ENCODE measurements at regions not wholly inside any gene's neighbourhood (a gene's known extent, or its start where the extent isn't known, plus 50 kb on each side); places are given as distances from the start of the nearest gene placed in this dataset.

DNA sequence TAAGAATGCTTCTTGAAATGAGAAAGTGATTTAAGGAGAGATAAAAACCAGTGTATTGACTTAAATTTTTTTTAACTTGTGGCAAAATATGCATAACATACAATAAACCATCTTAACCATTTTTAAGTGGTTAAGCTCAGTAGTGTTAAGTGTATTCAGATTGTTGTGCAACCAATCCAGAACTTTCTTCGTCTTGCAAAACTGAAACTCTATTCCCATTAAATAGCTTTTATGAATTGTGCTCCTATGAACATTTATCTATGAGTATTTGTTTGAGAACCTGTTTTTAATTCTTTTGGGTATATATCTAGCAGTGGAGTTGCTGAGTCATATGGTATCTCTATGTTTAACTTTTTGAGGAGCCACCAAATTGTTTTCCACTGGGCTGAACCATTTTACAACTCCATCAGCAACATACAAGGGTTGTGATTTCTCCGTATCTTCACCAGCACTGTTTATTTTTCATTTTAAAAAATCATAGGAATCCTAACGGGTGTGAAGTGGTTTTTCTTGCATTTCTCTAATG is 76.6 kb upstream of the ACTBL2 start:
- DNase-seq (ENCODE audit: low read depth): no peak

DNA sequence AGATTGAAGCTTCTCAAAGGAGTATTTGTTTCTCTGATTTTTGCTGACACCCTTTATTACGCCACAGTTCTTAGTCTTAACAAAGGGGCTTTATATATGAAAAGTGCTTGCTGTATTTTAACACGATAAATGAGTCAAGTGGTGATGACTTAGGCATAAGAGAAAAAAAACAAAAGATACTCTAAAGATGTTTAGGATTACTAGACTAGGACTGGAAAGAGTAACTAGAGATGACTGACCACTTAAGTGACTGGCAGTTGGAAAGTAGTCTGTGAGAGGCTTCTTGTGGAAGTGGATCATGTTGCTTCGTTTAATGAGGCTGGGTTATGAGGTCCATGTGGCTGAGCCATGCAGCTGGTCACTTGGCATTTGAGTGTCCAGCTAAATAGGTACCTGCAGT is 69.4 kb upstream of the ACTBL2 start:
- DNase-seq (ENCODE audit: low read depth): no peak

DNA sequence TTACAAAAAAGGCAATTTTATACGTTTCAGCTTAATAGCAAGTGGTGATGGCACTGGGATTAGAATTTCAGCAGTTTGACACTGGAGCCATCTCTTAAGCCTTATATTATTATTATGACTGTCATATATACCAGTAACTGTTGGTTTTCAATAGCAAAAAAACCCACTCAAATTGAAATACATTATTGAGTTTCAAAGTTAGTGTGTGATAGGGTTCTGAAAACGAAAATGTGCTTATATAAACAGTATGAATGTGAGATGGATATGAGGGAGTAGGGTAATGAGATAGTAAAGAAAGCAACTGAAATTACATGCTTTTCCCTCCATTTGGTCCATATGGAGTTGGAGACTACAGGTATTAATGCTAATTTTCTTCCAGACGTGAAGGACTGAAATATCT is 68.6 kb upstream of the ACTBL2 start:
- DNase-seq (ENCODE audit: low read depth): no peak

DNA sequence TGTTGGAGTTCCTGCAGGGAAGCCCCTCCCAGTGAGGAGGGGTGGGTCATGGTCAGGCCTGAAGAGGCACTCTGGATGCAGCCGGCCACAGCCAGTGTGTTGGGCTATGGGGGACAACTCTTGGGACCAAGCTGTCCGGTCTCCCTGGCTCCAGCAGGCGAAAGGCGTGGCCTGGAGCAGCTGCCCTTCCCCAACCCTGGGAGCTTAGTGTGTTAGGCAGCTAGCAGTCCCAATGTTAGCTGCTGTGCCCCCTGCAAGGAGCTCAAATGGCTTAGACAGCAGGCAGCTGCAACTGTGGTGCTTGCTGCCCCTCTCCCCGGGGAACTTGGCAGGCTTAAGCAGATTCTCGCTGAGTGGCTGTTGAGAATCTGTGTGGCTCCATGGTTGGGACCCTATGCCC is 67.5 kb upstream of the ACTBL2 start:
- no peak for DNase-seq (ENCODE audit: low read depth)

DNA sequence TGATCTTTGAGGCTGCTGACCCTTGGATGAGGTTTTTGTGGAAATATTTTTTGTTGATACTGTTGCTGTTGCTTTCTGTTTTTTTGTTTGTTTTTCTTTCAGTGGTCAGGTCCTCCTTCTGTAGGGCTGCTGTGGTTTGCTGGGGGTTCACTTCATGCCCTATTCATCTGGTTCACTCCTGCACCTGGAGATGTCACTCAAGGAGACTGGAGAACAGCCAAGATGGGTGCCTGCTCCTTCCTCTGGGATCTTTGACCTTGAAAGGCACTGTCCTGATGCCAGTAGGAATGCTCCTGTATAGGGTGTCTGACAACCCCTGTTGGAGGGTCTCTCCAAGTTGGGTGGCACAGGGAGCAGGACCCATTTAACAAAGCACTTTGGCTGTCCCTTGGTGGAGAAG is 67.0 kb upstream of the ACTBL2 start:
- no peak for DNase-seq (ENCODE audit: low read depth)

DNA sequence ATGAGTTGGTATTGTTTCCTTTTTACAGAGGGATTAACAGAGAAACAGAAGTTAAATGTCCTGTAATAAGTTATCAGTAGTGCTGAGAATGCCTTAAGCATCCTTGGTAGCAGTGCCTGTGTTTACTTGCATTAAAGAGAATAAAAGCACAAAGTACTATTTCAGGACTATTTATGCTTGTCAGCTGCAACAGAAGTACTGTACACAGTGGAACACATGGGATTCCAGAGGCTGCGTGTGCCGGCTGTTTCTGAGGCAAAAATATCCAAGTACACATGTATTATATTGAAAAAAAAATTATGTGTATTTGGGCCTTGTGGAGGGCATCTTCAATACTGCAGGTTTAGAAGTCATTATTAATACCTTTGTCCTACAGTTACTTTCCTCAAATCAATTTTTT is 58.2 kb upstream of the ACTBL2 start:
- no peak for DNase-seq (ENCODE audit: low read depth)

DNA sequence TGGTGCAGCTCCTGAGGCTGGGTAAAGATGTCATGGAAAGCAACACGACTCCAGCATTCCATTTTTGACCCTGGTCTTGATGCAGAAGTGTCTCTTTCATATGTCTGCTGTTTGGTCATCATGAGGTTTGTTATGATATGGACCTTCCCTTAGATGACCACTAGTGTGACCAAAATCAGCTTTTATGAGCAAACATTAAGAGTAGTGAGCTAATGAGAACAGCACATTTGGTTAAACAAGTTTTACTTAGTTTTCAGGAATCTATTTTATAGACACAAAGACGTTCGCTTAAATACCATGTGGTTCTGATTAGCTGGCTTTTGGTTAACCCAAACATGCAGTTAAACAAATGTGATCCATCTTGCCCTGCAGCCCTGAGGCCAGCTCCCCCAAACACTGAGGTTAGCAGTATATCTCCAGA is 56.7 kb upstream of the ACTBL2 start:
- no peak for DNase-seq (ENCODE audit: low read depth)

DNA sequence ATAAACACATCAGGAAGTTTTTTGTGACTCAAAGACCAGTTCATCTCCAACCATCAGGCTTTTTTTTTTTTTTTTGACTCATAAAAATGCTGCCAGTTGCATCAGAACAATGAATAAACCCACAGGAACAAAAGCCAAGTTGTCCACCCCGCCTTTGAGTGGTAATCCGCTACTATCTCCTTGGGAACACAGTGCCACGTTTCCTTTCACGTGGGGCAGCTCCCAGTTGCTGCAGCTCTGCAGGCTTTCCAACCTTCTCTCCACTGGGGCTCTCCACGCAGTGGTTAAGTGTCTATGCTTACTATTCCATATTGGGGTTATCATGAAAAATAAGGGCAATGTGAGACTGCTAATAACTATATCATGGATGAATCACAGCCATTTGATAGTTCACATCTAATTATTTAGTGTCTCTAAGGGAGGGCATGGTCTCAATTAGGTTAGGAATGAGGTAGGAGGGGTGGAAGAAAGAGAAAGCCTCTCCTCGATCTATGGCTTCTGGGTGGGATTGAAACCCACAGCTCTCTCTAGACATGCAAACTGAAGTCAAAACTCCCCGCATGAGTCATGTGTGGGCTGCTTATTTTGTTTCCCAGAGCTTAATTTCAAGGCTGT is 55.8 kb upstream of the ACTBL2 start:
- DNase-seq (ENCODE audit: low read depth): peak; percentile 88

DNA sequence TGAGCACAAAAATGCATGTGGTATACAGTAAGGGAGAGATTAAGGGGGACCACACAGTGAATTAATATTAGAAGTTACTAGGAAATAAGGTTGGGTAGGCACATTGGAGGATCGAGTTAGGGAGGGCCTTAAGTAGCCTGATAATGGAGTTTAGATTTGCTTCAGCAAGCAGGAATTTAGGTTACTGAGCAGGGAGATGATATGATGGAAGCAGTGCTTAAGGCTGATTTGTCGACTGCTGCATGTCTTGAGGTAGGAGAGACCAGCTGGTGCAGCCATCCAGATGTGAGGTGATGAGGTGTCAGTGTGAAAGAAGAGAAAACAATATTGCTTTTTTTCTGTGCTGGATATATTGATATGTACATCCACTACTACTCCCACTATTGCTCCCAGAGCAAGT is 55.2 kb upstream of the ACTBL2 start:
- DNase-seq (ENCODE audit: low read depth): no peak

DNA sequence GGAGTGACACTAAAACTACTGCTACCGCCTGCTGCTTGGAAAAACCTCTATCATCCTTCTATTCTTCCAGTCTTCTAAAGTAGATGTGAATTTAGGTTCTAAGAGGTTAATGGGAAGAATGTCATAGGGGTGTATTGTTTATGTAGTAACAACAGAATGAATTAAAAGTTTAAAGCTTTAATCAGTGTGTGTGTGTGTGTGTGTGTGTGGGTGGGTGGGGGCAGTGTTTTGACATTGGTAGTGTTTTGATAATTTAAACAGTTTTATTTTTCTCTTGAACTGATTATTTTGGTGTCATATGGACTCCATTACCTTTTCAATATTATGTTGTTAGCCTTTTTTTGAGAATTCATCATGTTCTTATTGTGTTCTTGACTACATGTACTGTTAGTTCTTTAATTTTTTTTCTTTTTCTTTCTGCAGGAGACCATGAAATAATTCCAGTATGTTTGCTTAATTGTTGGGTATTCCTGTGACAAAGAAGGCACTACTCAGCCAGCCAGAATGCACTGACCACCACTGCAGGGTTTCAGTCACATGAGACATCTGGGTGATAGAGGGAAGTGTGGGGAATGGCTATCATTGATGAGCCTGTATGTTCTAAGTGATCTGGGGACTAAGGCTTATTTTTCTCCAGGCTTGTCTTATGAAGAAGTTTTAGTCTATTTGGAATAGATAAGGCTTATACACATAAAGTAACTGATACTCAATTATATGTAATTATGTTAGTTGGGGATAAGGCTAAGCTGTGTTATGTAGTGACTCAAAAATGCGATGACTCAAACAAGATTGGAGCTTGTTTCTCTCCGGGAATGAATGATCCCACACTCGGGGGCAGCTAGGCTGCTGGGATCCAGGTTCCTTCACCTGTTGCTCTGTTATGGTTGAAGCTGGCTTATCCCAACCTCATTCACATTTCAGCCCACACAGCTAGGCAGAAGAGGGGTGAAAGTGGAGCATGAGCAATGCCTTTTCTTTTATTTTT is 50.2 kb upstream of the ACTBL2 start:
- peak; percentile 60 for DNase-seq (ENCODE audit: low read depth)
